A549 (cell line): ENCODE measurements at regions not wholly inside any gene's neighbourhood (a gene's known extent, or its start where the extent isn't known, plus 50 kb on each side); places are given as distances from the start of the nearest gene placed in this dataset.

Source experiments
- ATAC-seq, 2 experiments: fragments of 200-7000 bp in 1 of 2; fragments of >200 bp in 1 of 2; cut with Nextera tagmentation in 1 of 2; cut with Tn5 transposase in 1 of 2; 3 replicates each; pipeline versions ENCODE4 v1.8.0 to v1.9.1; 2018 to 2020; ENCODE audit warnings: mild to moderate bottlenecking in 1 of 2, moderate library complexity in 1 of 2
- CTCF ChIA-PET: fragments of 300-600 bp; sonication (Branson Sonifier 250); formaldehyde crosslinking; extraction: SDS; loops from one replicate; lab custom pipeline; 2021; ENCODE audit warnings: antibody characterized with exemption, inconsistent platforms; lab: Yijun Ruan, JAX
- POLR2A ChIA-PET: fragments of 350-600 bp; formaldehyde crosslinking; extraction: SDS; loops from one replicate; lab custom pipeline; 2021; ENCODE audit warnings: antibody characterized with exemption, inconsistent platforms; lab: Yijun Ruan, JAX
- DNase-seq, 2 experiments: peaks; one replicate each; pipeline versions ENCODE4 v3.0.0 to v3.0.0-alpha.2; 2011 to 2016; ENCODE audit warnings: low read depth in 1 of 2, low spot score in 1 of 2
- FAIRE-seq: peaks from 2 replicates; lab custom pipeline; 2011; peaks lifted over from hg19 to GRCh38; lab: Jason Lieb, UNC
- H3K27ac ChIP-seq, 2 experiments: fragments of >200 bp; sonication (Bioruptor Twin); formaldehyde crosslinking; 3 replicates each; pipeline ENCODE4 v1.5.1; 2016 to 2017
- H3K4me1 ChIP-seq: fragments of >200 bp; sonication (Bioruptor Twin); formaldehyde crosslinking; 3 replicates; pipeline ENCODE4 v1.6.1; 2016
- H3K4me2 ChIP-seq: fragments of >200 bp; sonication (Bioruptor Twin); formaldehyde crosslinking; 3 replicates; pipeline ENCODE4 v1.6.1; 2016
- H3K4me3 ChIP-seq: fragments of >200 bp; sonication (Bioruptor Twin); formaldehyde crosslinking; 3 replicates; pipeline ENCODE4 v1.5.1; 2016
- H3K9me3 ChIP-seq: fragments of >200 bp; sonication (Bioruptor Twin); formaldehyde crosslinking; 3 replicates; pipeline ENCODE4 v1.6.1; 2016
- ATOH8 ChIP-seq: fragments of 250-450 bp; sonication (Bioruptor Pico); IDR thresholded peaks from 2 replicates; pipeline ENCODE4 v1.5.0; 2020; ENCODE audit warnings: low read depth, mild to moderate bottlenecking, moderate library complexity
- BCL3 ChIP-seq: fragments of >200 bp; sonication (Bioruptor Twin); formaldehyde crosslinking; IDR thresholded peaks from 3 replicates; pipeline ENCODE4 v1.6.1; 2016
- CHD2 ChIP-seq: fragments of 150-350 bp; IDR thresholded peaks from 2 replicates; pipeline ENCODE4 v1.6.1; 2014; ENCODE audit warnings: low read length; ENCODE audit not compliant: partially characterized antibody
- E2F6 ChIP-seq: IDR thresholded peaks from 2 replicates; pipeline ENCODE4 v1.6.1; 2012; ENCODE audit warnings: low read depth, borderline replicate concordance
- EHF ChIP-seq: fragments of 250-450 bp; sonication (Bioruptor Pico); IDR thresholded peaks from 2 replicates; pipeline ENCODE4 v1.5.0; 2020; ENCODE audit warnings: mild to moderate bottlenecking
- ESRRA ChIP-seq: fragments of 150-350 bp; IDR thresholded peaks from 2 replicates; pipeline ENCODE4 v1.6.1; 2014; ENCODE audit warnings: mild to moderate bottlenecking, low read length, borderline replicate concordance
- FOSB ChIP-seq: fragments of 250-450 bp; sonication (Bioruptor Pico); IDR thresholded peaks from 2 replicates; pipeline ENCODE4 v1.5.0; 2020; ENCODE audit warnings: mild to moderate bottlenecking, moderate library complexity
- FOSL2 ChIP-seq, 2 experiments: fragments of 450-650 bp in 1 of 2; fragments of >200 bp in 1 of 2; sonication (Bioruptor Twin) in 1 of 2; formaldehyde crosslinking; IDR thresholded peaks; 2 replicates each; pipeline versions ENCODE4 v1.5.0 to v1.6.1; 2016 to 2020; ENCODE audit warnings: mild to moderate bottlenecking in 1 of 2, moderate library complexity in 1 of 2
- GATA3 ChIP-seq: IDR thresholded peaks from 2 replicates; pipeline ENCODE4 v1.6.1; 2012; ENCODE audit warnings: borderline replicate concordance
- HDAC2 ChIP-seq: fragments of 200-600 bp; sonication (generic); IDR thresholded peaks from 2 replicates; pipeline ENCODE4 v1.6.1; 2016
- HEYL ChIP-seq: fragments of 250-450 bp; sonication (Bioruptor Pico); IDR thresholded peaks from 2 replicates; pipeline ENCODE4 v1.8.0; 2021; ENCODE audit warnings: mild to moderate bottlenecking, moderate library complexity
- JUNB ChIP-seq: fragments of >200 bp; sonication (Bioruptor Twin); formaldehyde crosslinking; IDR thresholded peaks from 2 replicates; pipeline ENCODE4 v1.6.1; 2016
- MAZ ChIP-seq: fragments of 150-350 bp; IDR thresholded peaks from 2 replicates; pipeline ENCODE4 v1.6.1; 2014; ENCODE audit warnings: antibody characterized with exemption, low read depth, low read length, borderline replicate concordance
- MYC ChIP-seq: IDR thresholded peaks from 2 replicates; pipeline ENCODE4 v1.6.1; 2012; ENCODE audit warnings: mild to moderate bottlenecking, inconsistent platforms, low read length, improper control_type of control experiment, borderline replicate concordance
- POLR2AphosphoS2 ChIP-seq: conservative IDR thresholded peaks from 2 replicates; pipeline ENCODE4 v1.6.1; 2012; ENCODE audit warnings: low read length, improper control_type of control experiment, inconsistent platforms
- RARB ChIP-seq: fragments of 250-450 bp; sonication (Bioruptor Pico); IDR thresholded peaks from 2 replicates; pipeline ENCODE4 v1.8.0; 2021; ENCODE audit warnings: mild to moderate bottlenecking, moderate library complexity
- SMC3 ChIP-seq: fragments of >200 bp; sonication (Bioruptor Twin); formaldehyde crosslinking; IDR thresholded peaks from 3 replicates; pipeline ENCODE4 v1.6.1; 2018; ENCODE audit warnings: inconsistent platforms
- USF2 ChIP-seq: fragments of 450-650 bp; IDR thresholded peaks from 2 replicates; pipeline ENCODE4 v1.6.1; 2014; ENCODE audit warnings: antibody characterized with exemption
- ZC3H11A ChIP-seq: fragments of 450-650 bp; IDR thresholded peaks from 2 replicates; pipeline ENCODE4 v1.6.1; 2014; ENCODE audit warnings: antibody characterized with exemption, mild to moderate bottlenecking
- ZFP36 ChIP-seq: fragments of 450-650 bp; IDR thresholded peaks from 2 replicates; pipeline ENCODE4 v1.6.1; 2014; ENCODE audit warnings: borderline replicate concordance; ENCODE audit not compliant: partially characterized antibody
- ZNF302 ChIP-seq: fragments of 250-450 bp; sonication (Bioruptor Pico); IDR thresholded peaks from 2 replicates; pipeline ENCODE4 v1.9.0; 2021; ENCODE audit warnings: inconsistent platforms, mild to moderate bottlenecking, moderate library complexity
- WGBS: methylation state at CpG from one replicate; pipeline ENCODE4 v1.1.6; 2017; ENCODE audit errors: missing lambda C conversion rate; 5-methylcytosine and 5-hydroxymethylcytosine counted together

GRCh38 chr18:43627848-43628530 is 350.7 kb upstream of the SYT4 start:
- ATAC-seq: no peak
- CTCF ChIA-PET: no interaction called here
- WGBS: 23% methylated on average over 3 of the region's 3 CpGs

GRCh38 chr18:43634994-43635393 is 357.7 kb upstream of the SYT4 start:
- ATAC-seq (no peak), FAIRE-seq (no peak)
- no peaks in the 10 kb centered on the region for H3K4me1 ChIP-seq
- H3K9me3 ChIP-seq: no peaks in the 10 kb centered on the region
- CTCF ChIA-PET: no interaction called here
- H3K4me2 ChIP-seq: no peak overlapping the region
- TF ChIP-seq USF2 (no peak), SMC3 (no peak), HDAC2 (no peak), HEYL (CRISPR knock-in tag) (no peak), MYC (no peak), RARB (CRISPR knock-in tag) (no peak), MAZ (no peak), ESRRA (no peak), E2F6 (no peak), EHF (no peak), ZFP36 (no peak), BCL3 (no peak)
- TF ChIP-seq, all 56 proteins: peak for 0
- DNase-seq: no peak
- WGBS: 43% methylated on average over 2 of the region's 2 CpGs
- POLR2A ChIA-PET: no interaction called here
- Histone ChIP-seq H3K27ac (no peak overlapping the region), H3K4me3 (no peak overlapping the region)

More at GRCh38 chr18:43627848-43628530, 350.7 kb upstream of the SYT4 start:
- Histone ChIP-seq H3K4me1 (no peaks in the 10 kb centered on the region), H3K4me2 (no peak overlapping the region), H3K4me3 (no peak overlapping the region), H3K9me3 (no peaks in the 10 kb centered on the region), H3K27ac (no peak overlapping the region)
- POLR2A ChIA-PET: no interaction called here
- TF ChIP-seq FOSL2 (IDR thresholded peaks at IDR 0.05) (no peak), FOSL2 (CRISPR knock-in tag; IDR thresholded peaks at IDR 0.05) (no peak), FOSB (CRISPR knock-in tag) (no peak)
- FAIRE-seq (no peak), DNase-seq (no peak)

- no peak overlapping the region for H3K4me2 ChIP-seq
- no peak for TF ChIP-seq ATOH8
- TF ChIP-seq JUNB: no peak
- TF ChIP-seq SMC3: no peak
- TF ChIP-seq ZC3H11A: no peak
- no peak for TF ChIP-seq CHD2
- no peak for TF ChIP-seq GATA3
- no peak for TF ChIP-seq ZNF302
- TF ChIP-seq ZFP36: no peak
- no peak for TF ChIP-seq POLR2AphosphoS2
- TF ChIP-seq, all 56 proteins: peak for 0
- no peak overlapping the region for H3K4me3 ChIP-seq
- no peaks in the 10 kb centered on the region for H3K4me1 ChIP-seq
- H3K27ac ChIP-seq: no peak overlapping the region
- no peak for DNase-seq
- FAIRE-seq: no peak
- no peaks in the 10 kb centered on the region for H3K9me3 ChIP-seq
- ATAC-seq: no peak
- POLR2A ChIA-PET: no interaction called here
- CTCF ChIA-PET: no interaction called here
- 36% methylated on average over 3 of the region's 3 CpGs for WGBS
Measured at GRCh38 chr18:43635397-43635796, 358.1 kb upstream of the SYT4 start.
